ENCODE measurements at regions not wholly inside any gene's neighbourhood (a gene's known extent, or its start where the extent isn't known, plus 50 kb on each side); places are given as distances from the start of the nearest gene placed in this dataset.
"Not testable (repeated sequence)": the region's sequence is repeated elsewhere in the genome, so short reads cannot be mapped to it uniquely, and the experiment has no call there.

GRCh38 chr1:157326173-157326859, 188.1 kb upstream of the ETV3 start:
- no peak for DNase-seq (ENCODE audit: low read depth)
- Histone ChIP-seq H3K27me3 (ENCODE audit: control insufficient read depth, insufficient read depth, low read length) (no peaks in the 10 kb centered on the region), H3K36me3 (ENCODE audit: control insufficient read depth, insufficient read depth, low read length) (no peaks in the 10 kb centered on the region), H3K4me3 (ENCODE audit: low read depth, low read length) (no peak overlapping the region)
- TF ChIP-seq, protein P1, sequence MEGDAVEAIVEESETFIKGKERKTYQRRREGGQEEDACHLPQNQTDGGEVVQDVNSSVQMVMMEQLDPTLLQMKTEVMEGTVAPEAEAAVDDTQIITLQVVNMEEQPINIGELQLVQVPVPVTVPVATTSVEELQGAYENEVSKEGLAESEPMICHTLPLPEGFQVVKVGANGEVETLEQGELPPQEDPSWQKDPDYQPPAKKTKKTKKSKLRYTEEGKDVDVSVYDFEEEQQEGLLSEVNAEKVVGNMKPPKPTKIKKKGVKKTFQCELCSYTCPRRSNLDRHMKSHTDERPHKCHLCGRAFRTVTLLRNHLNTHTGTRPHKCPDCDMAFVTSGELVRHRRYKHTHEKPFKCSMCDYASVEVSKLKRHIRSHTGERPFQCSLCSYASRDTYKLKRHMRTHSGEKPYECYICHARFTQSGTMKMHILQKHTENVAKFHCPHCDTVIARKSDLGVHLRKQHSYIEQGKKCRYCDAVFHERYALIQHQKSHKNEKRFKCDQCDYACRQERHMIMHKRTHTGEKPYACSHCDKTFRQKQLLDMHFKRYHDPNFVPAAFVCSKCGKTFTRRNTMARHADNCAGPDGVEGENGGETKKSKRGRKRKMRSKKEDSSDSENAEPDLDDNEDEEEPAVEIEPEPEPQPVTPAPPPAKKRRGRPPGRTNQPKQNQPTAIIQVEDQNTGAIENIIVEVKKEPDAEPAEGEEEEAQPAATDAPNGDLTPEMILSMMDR (IDR thresholded peaks at IDR 0.05; ENCODE audit: insufficient read depth, low read length, poor library complexity, severe bottlenecking), result no peak

DNA sequence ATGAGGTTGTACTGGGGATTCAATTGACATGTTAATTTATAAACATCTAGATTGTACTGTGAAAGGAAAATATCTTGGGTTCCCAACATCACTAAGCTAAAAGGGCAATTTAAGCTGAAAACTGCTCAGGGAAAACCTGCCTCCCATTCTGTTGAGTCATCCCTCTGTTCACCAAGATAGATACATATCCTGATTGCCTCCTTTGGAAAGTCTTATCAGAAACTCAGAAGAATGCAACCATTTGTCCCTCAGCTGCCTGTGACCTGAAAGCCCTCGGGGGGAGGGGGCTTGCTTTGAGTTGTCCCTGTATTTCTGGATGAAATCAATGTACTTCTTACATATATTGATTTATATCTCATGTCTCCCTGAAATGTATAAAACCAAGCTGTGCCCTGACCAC, 187.0 kb upstream of the ETV3 start:
- Histone ChIP-seq H3K36me3 (ENCODE audit: control insufficient read depth, insufficient read depth, low read length) (no peaks in the 10 kb centered on the region), H3K27me3 (ENCODE audit: control insufficient read depth, insufficient read depth, low read length) (no peaks in the 10 kb centered on the region), H3K4me3 (ENCODE audit: low read depth, low read length) (no peak overlapping the region)
- TF ChIP-seq, protein P1 (IDR thresholded peaks at IDR 0.05; ENCODE audit: insufficient read depth, low read length, poor library complexity, severe bottlenecking), result no peak
- no peak for DNase-seq (ENCODE audit: low read depth)

DNA sequence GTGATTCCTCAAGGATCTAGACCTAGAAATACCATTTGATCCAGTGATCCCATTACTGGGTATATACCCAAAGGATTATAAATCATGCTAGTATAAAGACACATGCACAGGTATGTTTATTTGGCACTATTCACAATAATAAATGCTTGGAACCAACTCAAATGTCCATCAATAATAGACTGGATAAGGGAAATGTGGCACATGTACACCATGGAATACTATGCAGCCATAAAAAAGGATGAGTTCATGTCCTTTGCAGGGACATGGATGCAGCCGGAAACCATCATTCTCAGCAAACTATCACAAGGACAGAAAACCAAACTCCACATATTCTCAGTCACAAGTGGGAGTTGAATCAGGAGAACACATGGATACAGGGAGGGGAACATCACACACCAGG, 183.8 kb upstream of the ETV3 start:
- H3K4me3 ChIP-seq (ENCODE audit: low read depth, low read length); H3K36me3 ChIP-seq (ENCODE audit: control insufficient read depth, insufficient read depth, low read length); DNase-seq (ENCODE audit: low read depth); H3K27me3 ChIP-seq (ENCODE audit: control insufficient read depth, insufficient read depth, low read length): not testable (repeated sequence)

GRCh38 chr1:157319567-157319966, 181.4 kb upstream of the ETV3 start:
- Histone ChIP-seq H3K36me3 (ENCODE audit: control insufficient read depth, insufficient read depth, low read length) (no peaks in the 10 kb centered on the region), H3K4me3 (ENCODE audit: low read depth, low read length) (no peak overlapping the region), H3K27me3 (ENCODE audit: control insufficient read depth, insufficient read depth, low read length) (no peaks in the 10 kb centered on the region)
- DNase-seq (ENCODE audit: low read depth), result no peak
- TF ChIP-seq, protein P1 (IDR thresholded peaks at IDR 0.05; ENCODE audit: insufficient read depth, low read length, poor library complexity, severe bottlenecking), result no peak

DNA sequence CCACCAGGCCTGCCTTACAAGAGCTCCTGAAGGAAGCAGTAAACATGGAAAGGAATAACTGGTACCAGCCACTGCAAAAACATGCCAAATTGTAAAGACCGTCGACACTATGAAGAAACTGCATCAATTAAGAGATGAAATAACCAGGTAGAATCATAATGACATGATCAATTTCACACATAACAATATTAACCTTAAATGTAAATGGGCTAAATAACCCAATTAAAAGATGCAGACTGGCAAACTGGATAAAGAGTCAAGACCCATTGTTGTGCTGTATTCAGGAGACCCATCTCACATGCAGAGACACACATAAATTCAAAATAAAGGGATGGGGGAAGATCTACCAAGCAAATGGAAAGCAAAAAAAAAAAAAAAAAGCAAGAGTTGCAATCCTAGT, 179.0 kb upstream of the ETV3 start:
- H3K36me3 ChIP-seq (ENCODE audit: control insufficient read depth, insufficient read depth, low read length); DNase-seq (ENCODE audit: low read depth); H3K4me3 ChIP-seq (ENCODE audit: low read depth, low read length): not testable (repeated sequence)

GRCh38 chr1:157315544-157315943, 177.3 kb upstream of the ETV3 start:
- TF ChIP-seq, protein P1 (IDR thresholded peaks at IDR 0.05; ENCODE audit: insufficient read depth, low read length, poor library complexity, severe bottlenecking), result no peak
- Histone ChIP-seq H3K36me3 (ENCODE audit: control insufficient read depth, insufficient read depth, low read length) (no peaks in the 10 kb centered on the region), H3K4me3 (ENCODE audit: low read depth, low read length) (no peak overlapping the region), H3K27me3 (ENCODE audit: control insufficient read depth, insufficient read depth, low read length) (no peaks in the 10 kb centered on the region)
- no peak for DNase-seq (ENCODE audit: low read depth)

More for the DNA sequence above, 179.0 kb upstream of the ETV3 start:
- H3K27me3 ChIP-seq (ENCODE audit: control insufficient read depth, insufficient read depth, low read length), result not testable (repeated sequence)

- no peak overlapping the region for H3K4me3 ChIP-seq (ENCODE audit: low read depth, low read length)
- H3K27me3 ChIP-seq (ENCODE audit: control insufficient read depth, insufficient read depth, low read length), result peaks cover 6% of the 10 kb centered on the region
- DNase-seq (ENCODE audit: low read depth), result no peak
- TF ChIP-seq, protein P1 (IDR thresholded peaks at IDR 0.05; ENCODE audit: insufficient read depth, low read length, poor library complexity, severe bottlenecking), result no peak
- no peaks in the 10 kb centered on the region for H3K36me3 ChIP-seq (ENCODE audit: control insufficient read depth, insufficient read depth, low read length)
Measured at GRCh38 chr1:157314408-157314807, 176.2 kb upstream of the ETV3 start.
